ENCODE measurements at regions not wholly inside any gene's neighbourhood (a gene's known extent, or its start where the extent isn't known, plus 50 kb on each side); places are given as distances from the start of the nearest gene placed in this dataset.
"Not testable (repeated sequence)": the region's sequence is repeated elsewhere in the genome, so short reads cannot be mapped to it uniquely, and the experiment has no call there.

DNA sequence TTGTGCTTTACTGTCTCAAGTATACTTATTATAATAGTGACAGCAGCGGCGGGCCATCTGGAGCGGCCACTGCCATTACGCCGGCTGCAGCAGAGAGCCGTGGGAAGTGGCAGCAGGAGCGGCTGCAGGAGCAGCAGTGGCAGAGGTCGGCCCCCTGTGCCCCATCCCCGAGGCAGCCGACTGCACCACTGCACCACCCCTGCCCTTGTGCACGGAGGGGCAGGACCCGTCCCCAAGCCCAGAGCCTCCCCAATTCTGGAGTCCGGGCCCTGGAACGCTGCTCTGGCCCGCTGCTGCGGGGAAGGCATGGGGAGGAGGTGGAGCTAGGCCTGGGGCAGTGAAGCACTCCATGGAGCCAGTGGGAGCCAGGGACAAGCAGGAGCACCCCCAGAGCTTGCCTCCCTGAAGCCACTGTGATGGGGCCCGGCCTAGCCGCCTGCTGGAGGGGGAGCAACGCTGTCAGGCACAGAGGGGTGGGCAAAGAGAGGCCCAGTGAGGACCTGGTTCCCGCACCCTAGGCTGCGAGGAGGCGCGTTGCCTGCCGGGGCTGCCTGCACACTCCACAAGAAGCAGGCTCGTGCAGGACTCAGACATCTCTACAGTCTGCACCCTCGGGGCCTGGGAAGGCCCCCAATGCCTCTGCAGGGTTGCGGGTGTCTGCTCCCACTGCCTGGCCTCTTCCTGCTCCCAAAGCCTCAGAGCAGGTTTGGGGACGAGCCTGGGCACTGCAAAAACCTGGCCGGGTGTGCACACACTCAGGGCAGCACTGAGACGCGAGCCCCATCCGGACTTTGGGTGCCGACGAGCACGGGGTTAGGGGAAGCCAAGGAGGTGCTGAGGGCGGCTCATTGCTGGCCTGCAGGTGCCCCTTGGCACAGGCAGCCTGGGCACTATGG is 74.2 kb upstream of the RASSF8 start:
- DNase-seq (ENCODE audit: extremely low spot score), result no peak
- Histone ChIP-seq H3K27ac (ENCODE audit: low read depth) (no peak overlapping the region), H3K4me1 (ENCODE audit: insufficient read depth) (no peaks in the 10 kb centered on the region), H3K4me3 (ENCODE audit: low read depth, low read length) (no peak overlapping the region), H3K36me3 (ENCODE audit: insufficient read depth) (no peaks in the 10 kb centered on the region)
- whole genome bisulfite sequencing, result 94% methylated on average over 36 of the region's 36 CpGs

DNA sequence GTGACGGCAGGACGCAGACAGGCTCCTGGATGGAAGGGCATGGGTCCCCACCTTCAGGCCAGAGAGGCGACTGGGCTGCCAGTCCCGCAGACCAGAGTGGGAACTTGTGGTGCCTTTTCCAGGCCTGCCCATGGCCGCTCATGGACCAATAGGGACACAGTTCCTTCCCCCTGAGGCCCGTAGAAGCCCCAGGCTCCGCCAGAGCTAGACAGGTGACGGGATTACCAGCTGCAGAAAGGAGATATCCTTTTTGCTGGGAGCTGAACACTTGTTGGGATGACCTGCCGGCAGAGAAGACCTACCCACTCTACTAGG is 73.6 kb upstream of the RASSF8 start:
- no peak overlapping the region for H3K4me3 ChIP-seq (ENCODE audit: low read depth, low read length)
- 94% methylated on average over 9 of the region's 9 CpGs for WGBS
- no peaks in the 10 kb centered on the region for H3K36me3 ChIP-seq (ENCODE audit: insufficient read depth)
- H3K27ac ChIP-seq (ENCODE audit: low read depth), result no peak overlapping the region
- no peaks in the 10 kb centered on the region for H3K4me1 ChIP-seq (ENCODE audit: insufficient read depth)
- DNase-seq (ENCODE audit: extremely low spot score), result no peak

DNA sequence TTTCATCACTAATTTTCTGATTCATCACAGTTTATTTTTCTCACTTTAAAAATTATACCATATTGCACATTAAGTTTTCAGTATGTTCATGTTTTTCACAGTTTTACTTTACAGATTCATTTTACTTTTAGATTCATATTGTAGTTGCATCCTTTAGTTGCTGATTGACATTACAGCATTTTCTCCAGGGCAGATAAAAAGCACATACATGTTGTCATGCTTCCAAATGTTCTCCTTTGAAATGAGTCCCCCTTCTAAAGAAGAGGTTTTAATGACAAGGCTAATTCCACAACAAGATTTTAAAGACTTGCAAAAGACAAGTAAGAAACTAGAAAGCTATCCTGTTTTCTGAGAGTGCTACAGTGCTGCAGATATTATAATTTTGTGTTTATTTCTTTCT is 72.1 kb upstream of the RASSF8 start:
- H3K36me3 ChIP-seq (ENCODE audit: insufficient read depth), result no peaks in the 10 kb centered on the region
- H3K4me1 ChIP-seq (ENCODE audit: insufficient read depth), result no peaks in the 10 kb centered on the region
- no peak overlapping the region for H3K27ac ChIP-seq (ENCODE audit: low read depth)
- DNase-seq (ENCODE audit: extremely low spot score), result no peak
- H3K4me3 ChIP-seq (ENCODE audit: low read depth, low read length), result no peak overlapping the region

DNA sequence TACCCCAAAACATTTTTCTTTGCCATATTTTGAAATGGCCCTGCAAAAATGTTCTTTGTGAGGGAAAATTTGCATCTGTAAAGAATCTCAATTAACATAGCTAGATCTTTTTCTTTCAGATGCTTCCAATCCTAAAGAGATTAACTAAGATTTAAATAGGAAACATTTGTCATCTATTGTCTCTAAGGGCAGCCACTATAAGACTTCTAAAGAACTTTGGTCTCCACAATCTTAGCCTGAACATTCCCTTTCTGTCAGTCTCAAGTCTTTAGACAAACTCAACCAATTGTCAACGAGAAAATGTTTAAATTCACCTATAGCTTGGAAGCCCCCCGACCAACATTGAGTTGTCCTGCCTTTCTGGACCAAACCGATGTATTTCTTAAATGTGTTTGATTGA is 71.1 kb upstream of the RASSF8 start:
- no peak overlapping the region for H3K4me3 ChIP-seq (ENCODE audit: low read depth, low read length)
- H3K36me3 ChIP-seq (ENCODE audit: insufficient read depth), result no peaks in the 10 kb centered on the region
- WGBS, result 67% methylated on average over 3 of the region's 3 CpGs
- H3K27ac ChIP-seq (ENCODE audit: low read depth), result no peak overlapping the region
- DNase-seq (ENCODE audit: extremely low spot score), result no peak
- H3K4me1 ChIP-seq (ENCODE audit: insufficient read depth), result no peaks in the 10 kb centered on the region

DNA sequence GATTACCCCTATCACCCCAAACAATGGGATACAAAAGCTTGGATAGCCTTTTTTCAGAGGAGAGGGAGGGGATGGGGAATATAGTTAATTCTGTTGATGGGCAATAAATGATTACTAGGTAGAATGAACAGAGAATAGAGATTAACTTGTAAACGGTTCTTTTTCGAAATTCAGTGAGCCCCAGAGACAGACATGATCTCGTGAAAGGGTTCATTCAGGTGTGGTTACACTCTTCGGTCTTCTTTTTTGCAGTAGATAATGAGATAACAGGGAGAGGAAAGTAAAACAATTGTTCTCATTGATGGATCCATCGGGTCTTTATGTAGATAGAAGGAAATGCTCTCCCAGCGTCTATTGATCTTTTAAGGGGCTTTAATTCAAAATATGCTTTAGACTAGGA is 69.3 kb upstream of the RASSF8 start:
- Histone ChIP-seq H3K36me3 (ENCODE audit: insufficient read depth) (no peaks in the 10 kb centered on the region), H3K4me1 (ENCODE audit: insufficient read depth) (no peaks in the 10 kb centered on the region), H3K27ac (ENCODE audit: low read depth) (no peak overlapping the region), H3K4me3 (ENCODE audit: low read depth, low read length) (no peak overlapping the region)
- DNase-seq (ENCODE audit: extremely low spot score), result no peak
- WGBS, result 54% methylated on average over 6 of the region's 6 CpGs

DNA sequence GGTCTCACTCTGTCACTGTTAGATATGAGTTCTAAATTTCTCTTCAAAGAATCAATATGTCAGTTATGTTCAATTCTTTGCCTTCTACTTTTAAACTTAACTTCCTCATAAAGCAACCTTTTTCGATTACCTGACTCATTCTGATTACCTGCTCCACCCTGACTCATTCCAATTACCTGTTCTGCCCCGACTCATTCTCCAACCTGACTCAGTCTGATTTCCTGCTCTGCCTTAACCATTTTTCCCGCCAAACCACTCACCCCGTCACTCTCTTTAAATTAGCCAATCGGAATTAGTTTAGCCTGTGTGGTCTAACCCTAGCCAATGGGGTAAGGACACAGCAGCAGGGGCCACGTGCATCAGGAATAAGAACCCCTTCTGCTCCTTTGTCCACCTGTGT is 67.4 kb upstream of the RASSF8 start:
- H3K4me3 ChIP-seq (ENCODE audit: low read depth, low read length); DNase-seq (ENCODE audit: extremely low spot score); H3K36me3 ChIP-seq (ENCODE audit: insufficient read depth); H3K4me1 ChIP-seq (ENCODE audit: insufficient read depth); H3K27ac ChIP-seq (ENCODE audit: low read depth): not testable (repeated sequence)
- 88% methylated on average over 6 of the region's 6 CpGs for WGBS

DNA sequence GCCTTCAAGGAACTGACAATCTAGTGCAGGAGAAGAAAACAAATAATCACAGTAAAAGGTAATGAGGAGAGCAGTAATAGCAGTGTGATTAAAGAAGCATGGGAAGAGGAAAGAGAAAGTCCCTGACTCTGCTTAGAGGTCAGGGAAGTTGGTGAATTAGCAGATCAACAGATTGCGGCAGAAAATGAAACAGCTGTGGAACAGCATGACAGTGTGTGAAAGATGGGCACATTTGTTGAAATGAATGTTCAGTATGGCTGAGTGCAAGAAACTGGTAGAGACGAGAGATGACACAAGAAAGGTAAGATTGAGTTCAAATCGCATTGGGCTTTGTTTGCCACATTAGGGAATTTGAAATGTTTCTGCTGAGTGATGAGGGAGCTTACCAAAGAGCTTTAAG is 63.7 kb upstream of the RASSF8 start:
- Histone ChIP-seq H3K4me3 (ENCODE audit: low read depth, low read length) (no peak overlapping the region), H3K36me3 (ENCODE audit: insufficient read depth) (no peaks in the 10 kb centered on the region), H3K27ac (ENCODE audit: low read depth) (no peak overlapping the region), H3K4me1 (ENCODE audit: insufficient read depth) (no peaks in the 10 kb centered on the region)
- WGBS, result 55% methylated on average over 3 of the region's 3 CpGs
- no peak for DNase-seq (ENCODE audit: extremely low spot score)

DNA sequence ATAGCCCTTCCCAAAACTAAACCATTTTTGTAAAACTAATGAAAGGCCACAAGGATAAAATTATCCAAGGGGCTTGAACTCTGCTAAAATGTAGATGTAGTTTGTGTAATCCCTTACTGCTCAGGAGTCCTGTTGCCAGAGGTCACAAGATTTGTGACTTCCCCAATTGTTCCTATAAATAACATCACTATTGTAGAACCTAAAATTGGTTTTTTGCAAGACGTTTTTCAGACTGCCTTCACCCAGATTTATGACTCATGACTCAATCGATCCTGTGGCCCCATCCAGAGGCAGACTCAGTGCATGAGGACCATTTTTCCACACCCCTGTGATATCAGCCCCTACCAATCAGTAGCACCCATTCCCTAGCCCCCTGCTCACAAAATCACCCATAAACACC is 61.5 kb upstream of the RASSF8 start:
- Histone ChIP-seq H3K4me3 (ENCODE audit: low read depth, low read length) (no peak overlapping the region), H3K36me3 (ENCODE audit: insufficient read depth) (no peaks in the 10 kb centered on the region)
- 70% methylated on average over 2 of the region's 2 CpGs for WGBS

DNA sequence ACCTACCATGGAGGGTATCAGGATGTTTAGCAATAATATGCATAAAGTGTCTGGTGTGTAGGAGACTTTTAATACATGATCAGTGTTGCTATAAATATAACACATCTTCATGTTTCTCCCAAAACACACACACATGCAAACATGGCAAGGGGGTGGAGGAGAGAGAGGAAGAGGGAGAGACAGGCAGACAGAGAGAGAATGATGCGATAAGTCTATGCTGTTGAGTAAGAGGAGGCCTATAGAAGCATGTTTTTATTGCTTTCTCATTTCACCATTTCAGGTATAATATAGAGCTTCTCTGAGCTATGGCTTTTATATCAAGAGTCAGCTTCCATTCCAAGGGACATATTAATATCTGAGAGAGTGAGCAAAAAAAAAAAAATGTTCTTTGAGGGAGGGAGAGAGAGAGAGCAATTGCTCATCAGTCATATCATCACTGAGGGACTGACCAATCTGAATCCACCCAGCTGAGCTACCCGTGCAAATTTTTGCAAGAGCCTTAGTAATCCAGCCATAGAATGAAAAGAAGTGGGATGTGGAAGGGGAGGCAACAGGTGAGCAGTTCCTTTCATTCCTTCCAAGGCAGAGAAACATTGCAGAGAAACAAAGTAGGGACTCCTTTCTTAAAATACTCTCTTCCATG is 54.8 kb upstream of the RASSF8 start:
- no peak overlapping the region for H3K27ac ChIP-seq (ENCODE audit: low read depth)
- WGBS, result 82% methylated on average over 2 of the region's 2 CpGs
- no peaks in the 10 kb centered on the region for H3K36me3 ChIP-seq (ENCODE audit: insufficient read depth)

More for the DNA sequence above, 61.5 kb upstream of the RASSF8 start:
- H3K27ac ChIP-seq (ENCODE audit: low read depth), result no peak overlapping the region
- no peaks in the 10 kb centered on the region for H3K4me1 ChIP-seq (ENCODE audit: insufficient read depth)
- no peak for DNase-seq (ENCODE audit: extremely low spot score)

DNA sequence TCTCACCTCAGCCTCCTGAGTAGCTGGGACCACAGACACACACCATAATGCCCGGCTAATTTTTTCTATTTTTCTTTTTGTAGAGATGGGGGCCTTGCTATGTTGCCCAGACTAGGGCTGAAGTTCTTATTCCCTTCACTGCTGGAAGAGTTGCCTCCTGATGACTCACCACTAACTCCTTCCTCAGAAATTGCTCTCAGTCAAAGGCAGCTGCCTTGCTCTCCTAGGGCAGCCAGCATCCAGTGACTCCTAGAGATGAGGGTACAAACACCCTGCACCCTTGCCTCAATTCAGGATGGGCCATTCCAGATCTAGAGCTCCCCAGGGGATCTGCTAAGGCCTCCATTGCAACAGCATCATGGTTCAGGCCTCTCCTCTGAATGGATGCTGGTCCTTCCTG is 54.0 kb upstream of the RASSF8 start:
- H3K36me3 ChIP-seq (ENCODE audit: insufficient read depth), result no peaks in the 10 kb centered on the region
- H3K4me1 ChIP-seq (ENCODE audit: insufficient read depth), result no peaks in the 10 kb centered on the region
- WGBS, result 98% methylated on average over 1 of the region's 1 CpG
- no peak overlapping the region for H3K27ac ChIP-seq (ENCODE audit: low read depth)
- DNase-seq (ENCODE audit: extremely low spot score), result no peak
- no peak overlapping the region for H3K4me3 ChIP-seq (ENCODE audit: low read depth, low read length)

More for the DNA sequence above, 54.8 kb upstream of the RASSF8 start:
- Histone ChIP-seq H3K4me3 (ENCODE audit: low read depth, low read length) (no peak overlapping the region), H3K4me1 (ENCODE audit: insufficient read depth) (no peaks in the 10 kb centered on the region)
- no peak for DNase-seq (ENCODE audit: extremely low spot score)

DNA sequence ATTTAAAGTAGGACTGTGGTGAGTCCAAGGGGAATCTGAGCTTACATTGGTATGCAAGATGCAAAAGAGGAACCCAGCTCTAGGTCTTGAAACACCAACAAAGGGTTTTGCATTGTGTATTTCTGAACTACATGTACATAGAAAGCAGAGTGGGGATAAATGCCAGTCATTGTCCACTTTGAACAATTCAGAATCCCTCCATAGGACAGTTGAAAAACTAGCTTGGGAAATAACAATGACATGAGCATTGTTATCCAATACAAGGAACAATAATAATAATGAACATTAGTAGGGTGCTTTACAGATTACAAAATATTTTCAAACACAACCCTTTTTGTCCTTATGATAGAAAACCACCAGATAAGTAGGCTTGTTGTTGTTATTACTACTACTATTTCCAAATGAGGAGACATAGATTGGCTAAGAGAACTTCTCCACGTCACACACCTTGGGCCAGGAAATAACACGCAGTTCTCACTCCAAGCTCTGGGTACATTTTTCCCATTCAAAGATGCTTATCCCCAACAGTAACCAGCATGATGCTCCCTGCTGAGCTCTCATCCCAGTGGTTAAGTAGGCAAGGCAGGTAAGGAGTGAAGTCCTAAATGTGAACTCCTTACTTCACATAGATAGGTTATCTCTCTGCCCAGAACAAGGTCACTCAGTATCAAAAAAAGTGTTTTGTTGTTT is 51.7 kb upstream of the RASSF8 start:
- DNase-seq (ENCODE audit: extremely low spot score), result no peak
- no peaks in the 10 kb centered on the region for H3K4me1 ChIP-seq (ENCODE audit: insufficient read depth)
- no peaks in the 10 kb centered on the region for H3K36me3 ChIP-seq (ENCODE audit: insufficient read depth)
- H3K4me3 ChIP-seq (ENCODE audit: low read depth, low read length), result no peak overlapping the region
- 96% methylated on average over 2 of the region's 2 CpGs for WGBS
- H3K27ac ChIP-seq (ENCODE audit: low read depth), result no peak overlapping the region
